HG02973 (cell line): ENCODE measurements at regions not wholly inside any gene's neighbourhood (a gene's known extent, or its start where the extent isn't known, plus 50 kb on each side); places are given as distances from the start of the nearest gene placed in this dataset.
A peak's percentile ranks its signal among the peaks of the same experiment; 100 is the strongest.

Experiments used
- ATAC-seq: cut with Tn5 transposase; IDR thresholded peaks from one replicate; pipeline ENCODE4 v1.9.1; 2021; ENCODE audit warnings: moderate library complexity; ENCODE audit not compliant: unreplicated experiment

DNA sequence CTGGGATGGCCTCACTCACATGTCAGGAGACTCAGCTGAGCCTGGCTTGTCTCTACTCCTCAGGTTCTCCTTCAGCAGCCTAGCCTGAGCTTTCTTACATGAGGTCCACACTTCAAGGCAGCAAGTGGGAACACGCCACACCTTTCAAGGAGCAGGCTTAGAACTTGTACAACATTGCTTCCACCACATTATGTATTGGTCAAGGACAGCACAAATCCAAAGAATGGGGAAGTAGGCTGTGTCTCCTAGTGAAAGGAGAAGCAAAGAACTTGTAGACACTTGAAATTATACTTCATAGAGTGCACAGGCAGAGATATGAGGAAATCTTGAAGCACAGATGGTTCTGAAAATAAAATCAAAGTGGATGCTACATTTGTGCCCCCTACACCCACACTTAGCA, 120.9 kb upstream of the NOCT start:
- no peak for ATAC-seq

DNA sequence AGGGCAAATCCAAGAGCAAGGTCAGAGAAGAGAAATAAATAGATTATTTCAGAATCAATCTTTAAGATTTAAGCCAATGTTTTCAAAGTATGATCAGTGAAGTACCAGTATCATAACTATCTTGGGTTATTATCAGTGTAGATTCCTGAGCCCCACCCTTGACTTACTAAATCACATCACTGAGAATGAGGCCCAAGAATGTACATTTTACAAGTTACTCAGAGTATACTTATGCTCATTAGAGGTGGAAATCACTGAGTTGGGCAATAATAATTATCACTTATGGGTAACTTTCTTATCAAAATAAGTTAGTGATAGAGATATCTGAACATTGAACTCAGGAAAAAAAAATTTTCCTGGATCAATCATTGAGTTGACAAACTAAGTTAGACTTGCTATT, 121.6 kb upstream of the NOCT start:
- no peak for ATAC-seq

DNA sequence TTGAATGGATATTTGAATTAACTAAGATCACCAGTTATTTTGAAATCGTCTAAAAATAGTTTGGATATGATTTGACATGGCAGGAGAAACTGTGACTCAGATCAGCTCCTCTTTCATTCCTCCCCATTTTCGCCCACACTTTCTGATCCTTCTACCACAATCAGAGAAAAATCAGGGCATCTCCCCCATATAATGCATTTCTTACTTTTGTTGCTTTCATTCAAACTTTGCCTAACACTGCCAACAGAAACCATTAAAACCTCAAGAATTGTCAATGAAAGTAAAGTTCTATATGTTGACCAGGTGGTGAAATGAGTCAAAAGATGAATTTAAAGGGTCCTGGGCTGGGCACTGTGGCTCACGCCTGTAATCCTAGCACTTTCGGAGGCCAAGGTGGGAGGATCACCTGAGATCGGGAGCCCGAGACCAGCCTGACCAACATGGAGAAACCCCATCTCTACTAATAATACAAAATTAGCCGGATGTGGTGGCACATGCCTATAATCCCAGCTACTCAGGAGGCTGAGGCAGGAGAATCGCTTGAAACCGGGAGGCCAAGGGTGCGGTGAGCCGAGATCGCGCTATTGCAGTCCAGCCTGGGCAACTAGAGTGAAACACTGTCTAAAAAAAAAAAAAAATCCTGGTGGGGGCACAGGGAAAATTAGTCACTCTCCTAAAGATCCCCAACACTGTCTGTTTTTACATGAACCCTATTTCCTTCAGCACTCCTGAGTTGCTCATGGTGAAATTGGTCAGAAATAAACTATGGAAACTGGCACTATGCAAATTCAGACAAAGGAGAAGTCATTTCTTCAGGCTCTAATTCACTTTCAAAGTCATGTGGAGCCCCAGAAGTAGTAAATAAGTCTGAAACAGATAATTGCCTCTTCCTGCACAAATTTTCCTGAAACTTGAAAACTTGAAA, 122.8 kb upstream of the NOCT start:
- no peak for ATAC-seq

DNA sequence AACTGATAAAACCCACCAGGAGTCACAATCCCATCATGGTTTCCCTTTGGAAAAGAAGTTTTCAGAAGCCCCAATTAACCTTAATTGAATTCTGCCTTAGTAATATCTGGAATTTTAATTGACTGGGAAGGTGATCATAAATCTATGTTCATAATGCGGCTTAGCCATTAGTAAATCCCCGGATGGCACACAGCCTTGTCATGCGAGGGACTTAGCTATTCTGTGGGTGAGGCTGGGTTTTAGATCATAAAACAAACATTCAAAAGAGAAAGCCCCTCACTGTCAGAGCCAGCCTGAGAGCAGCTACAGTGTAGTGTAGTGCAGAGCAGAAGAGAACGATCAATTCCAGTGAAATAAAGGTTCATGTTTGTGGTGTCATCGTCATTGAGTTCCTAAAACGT, 124.0 kb upstream of the NOCT start:
- ATAC-seq: no peak

DNA sequence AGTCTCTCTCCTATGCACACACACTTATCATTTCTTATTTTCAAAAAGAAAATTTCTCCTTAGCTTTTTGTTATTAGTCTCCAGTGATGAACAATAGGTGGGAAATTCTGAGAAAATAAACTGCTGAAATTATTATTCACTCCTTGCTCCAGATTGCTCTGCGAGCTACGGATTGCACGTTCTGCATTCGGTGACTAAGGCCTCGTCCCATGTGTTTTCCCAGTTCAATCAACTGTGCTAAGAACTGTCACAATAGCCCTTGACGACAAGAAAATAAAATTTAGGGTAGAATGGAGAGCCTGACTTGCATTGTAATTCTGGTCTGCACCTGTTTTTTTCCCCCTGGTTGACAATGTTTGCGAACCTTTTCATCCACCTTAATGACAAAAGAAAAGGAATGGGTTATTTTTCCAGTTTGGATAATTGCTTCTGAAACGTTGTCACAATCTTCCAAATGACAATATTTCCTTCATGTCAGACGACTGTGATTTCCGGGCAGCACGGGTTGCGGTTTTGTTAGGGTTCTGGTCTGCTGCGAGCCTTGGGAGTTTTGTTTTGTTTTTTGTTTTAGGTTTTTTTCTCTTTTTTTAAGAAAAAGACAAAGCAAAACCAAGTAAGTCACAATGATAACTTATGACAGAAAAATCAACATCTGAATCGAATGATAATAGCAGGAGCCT, 124.5 kb upstream of the NOCT start:
- ATAC-seq: no peak

DNA sequence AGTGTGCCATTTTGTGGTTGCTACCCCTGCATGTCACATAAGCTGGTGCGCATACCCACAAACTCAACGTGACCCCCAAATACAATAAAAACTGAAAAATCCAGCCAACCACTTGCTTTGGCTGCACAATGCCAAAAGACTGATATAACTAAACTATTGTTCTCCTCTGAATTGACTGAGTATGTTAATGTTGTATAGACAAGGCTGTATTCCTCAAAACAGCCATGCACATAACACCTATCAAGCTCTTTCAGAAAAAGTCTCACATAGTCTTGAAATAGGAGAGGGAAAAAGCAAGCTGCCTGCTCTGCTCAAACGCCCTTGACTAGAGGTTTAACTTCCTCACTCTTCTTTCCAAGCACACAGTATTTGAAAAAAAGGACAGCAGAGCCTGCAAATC, 126.4 kb upstream of the NOCT start:
- no peak for ATAC-seq

DNA sequence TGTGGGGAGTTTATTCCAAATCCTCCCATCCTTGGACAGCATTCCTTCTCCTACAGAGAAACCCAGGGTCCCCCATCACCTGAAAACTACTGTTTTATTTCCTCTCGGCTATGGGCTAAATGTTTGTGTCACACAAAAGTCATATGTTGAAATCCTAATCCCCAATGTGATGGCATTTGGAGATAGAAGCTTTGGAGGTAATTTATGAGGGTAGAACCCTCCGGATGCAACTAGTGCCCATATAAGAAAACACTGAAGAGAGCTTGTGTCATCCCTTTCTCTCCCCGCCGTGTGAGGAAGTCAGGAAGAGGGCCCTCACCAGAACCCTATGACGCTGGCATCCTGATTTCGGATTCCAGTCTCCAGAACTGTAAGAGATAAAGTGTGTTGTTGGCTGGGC, 127.8 kb upstream of the NOCT start:
- no peak for ATAC-seq

DNA sequence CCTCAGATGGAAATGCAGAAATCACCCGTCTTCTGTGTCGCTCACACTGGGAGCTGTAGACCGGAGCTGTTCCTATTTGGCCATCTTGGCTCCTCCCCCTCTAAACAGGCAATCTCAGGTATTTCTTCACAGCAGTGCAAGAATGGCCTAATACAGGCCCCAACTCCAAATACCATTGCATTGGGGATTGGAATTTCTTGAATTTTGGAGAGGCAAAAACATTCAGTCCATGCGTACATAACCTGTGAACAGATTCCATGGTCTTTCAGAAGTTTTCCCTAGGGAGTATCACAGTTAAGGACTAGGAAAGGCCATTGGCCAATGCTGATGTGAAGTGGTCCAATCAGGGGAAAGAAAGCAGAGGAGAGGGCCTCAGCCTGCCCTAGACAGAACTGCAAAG, 128.2 kb upstream of the NOCT start:
- no peak for ATAC-seq

DNA sequence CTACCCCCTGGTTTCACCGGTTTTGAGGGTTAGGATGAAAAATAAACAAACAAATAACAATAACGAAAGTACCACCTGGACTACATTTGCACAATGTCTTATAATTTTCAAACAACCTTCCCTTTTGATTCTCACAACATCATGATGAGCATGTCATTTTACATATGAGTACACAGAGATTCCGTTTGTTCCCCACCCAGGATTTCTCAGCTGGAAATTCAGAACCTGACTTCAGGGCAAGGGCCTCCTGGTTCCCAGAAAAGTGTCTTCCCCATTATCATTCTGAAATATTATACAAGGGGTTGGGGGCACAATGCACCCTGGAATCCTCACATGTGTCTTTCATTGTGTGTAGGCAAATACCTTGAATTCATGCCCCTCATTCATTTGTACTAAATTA, 135.8 kb upstream of the NOCT start:
- no peak for ATAC-seq

DNA sequence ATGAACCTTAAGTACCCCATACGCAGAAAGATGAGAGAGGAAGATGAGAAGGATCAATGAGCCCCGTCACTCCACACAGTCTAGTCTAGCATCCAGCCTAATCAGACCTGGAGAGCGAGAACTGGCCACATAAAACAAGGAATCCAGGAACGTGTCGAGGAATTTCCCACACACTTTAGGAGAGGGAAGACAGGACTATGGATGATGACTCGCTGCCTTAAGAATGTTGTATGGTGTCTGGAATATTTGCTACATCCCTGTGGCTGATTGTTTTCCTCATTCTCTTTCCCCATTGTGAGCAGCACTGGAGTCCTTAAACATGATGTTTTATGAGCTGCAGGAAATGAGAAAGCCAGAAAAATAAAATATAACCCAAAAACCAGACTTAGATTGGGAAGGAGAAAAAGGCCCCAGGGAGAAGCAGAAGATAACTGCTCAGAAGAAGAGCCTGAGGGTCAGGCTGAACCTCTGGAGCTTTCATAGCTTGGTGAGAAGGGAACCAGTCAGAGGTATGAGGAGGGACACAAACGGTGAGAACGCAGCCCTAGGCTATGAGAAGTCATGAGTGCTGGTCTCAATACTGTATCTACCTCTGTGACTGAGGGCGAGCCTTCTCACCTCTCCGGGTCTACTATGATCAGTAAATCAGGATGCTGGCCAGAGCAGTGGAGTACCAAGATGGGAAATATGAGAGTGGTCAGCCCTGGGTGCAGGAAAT, 139.5 kb upstream of the NOCT start:
- no peak for ATAC-seq

DNA sequence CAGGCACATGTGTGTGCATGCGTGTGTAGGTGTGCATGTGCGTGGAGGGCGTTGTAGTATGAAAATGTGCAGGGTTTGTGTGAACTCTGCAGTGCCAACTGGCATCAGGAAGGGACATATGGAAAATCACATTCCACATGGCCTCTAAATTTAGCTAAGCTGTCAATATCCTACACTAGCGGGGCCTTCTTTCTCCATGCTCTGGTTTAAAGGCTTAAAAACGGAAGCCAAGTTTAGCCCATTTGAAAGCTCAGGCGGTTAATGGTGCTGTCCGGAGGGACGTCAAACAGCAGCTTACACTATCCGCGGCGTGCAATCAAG, 144.1 kb upstream of the NOCT start:
- no peak for ATAC-seq

DNA sequence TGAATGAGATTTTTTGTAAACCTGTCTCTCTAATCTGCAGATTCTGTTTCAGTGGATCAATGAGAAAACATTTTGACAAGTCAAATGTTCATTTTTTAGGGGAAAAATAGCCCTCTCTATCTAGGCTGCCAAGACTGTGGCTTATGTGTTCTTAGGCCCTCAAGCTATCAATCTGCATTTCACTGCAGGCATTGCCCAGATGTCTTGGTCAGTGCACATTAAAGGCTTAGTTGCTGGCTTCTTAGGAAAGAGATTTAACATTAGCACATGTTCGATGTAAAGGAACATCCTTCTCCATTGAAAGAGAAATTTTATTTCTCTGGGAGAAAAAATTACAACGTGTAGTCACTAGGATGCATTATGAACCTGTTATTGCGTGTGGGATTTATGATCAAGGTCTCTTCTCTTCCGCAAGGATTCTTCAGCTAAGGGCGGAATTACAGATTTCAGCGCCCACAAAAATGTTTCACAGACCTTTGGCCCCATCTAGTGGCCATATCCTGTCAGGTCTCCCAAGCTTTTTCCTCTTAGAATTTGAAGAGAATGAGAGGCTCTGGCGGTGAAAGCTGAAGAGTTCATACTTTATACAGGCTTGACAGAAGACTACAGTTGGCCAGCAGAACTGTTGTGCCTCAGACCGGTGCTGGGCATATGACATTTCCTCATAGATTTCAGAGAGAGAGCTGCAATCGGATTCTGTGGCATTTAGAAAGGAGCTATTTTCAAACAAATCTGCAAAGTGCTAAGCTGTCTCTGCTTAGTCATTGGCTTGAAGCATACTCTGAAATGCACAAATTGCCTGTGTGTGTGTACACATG, 144.6 kb upstream of the NOCT start:
- ATAC-seq: peak; percentile 72

DNA sequence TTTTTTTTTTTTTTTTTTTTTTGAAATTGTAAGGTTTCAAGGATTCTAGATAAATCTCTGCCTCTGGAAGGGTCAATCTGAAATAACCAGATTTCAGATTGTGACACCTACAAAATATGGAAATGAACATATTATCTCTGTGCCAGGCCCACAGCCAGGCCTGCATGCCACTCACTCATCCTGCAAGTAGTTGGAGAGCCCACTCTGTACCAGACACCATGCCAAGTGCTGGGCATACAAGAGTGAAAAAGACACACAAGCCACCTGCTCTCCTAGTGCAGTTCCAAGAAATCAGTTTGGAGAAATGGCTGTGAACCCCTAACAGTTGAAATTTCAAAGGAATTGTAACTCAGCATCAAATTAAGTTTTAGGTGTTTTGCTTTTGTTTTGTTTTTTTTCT, 145.9 kb upstream of the NOCT start:
- ATAC-seq: no peak

DNA sequence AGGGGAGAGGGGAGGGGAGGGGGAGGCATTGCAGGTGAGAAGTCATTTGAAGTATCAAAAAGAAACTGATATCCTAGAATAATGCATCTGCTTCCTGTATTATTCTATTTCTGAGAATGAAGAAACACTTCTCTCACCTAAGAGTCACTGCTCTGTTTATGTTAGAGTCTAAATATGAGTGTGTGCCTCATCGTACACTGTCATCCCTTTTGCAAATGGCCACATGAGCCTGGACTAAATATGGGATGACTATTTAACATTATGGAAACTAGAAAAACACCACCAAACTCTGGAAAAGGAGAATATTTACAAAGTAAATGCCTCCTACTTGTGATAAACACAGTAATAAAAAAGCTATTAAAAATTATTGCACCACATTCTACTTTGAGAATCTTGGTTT, 146.4 kb upstream of the NOCT start:
- ATAC-seq: no peak

DNA sequence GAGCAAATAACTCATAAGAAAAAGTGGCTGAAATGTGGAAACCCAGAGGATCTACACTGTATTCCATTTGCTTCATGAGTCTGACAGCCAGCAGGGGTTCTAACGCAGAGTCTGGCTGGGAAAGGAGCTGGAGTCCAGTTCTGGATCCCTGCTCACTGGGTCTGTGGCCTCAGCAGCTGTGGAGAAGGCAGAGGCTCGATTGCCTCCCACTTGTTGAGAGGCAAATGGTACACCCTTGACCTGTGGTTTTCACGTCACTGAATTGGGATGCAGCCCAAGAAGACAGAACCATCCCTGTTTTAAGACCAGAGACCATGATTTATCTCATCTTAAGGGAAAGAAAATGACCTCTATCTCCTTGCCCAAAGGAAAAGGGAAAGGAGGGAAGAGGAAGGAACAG, 147.0 kb upstream of the NOCT start:
- ATAC-seq: no peak

DNA sequence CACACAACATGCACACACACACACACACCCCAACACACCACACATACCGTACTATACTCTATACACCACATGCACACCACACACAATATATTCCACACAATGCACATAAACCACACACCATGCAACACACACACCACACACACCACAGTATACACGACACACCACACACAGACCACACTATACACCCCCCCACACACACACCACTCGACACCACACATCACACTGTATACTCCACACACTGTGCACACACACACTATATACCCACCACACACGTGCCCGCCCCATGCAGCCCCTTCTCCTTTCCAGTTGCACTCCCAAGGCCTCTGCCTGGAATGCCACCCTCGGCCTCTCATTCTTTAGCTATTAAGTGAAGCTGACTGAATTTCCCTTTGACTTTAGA, 148.2 kb upstream of the NOCT start:
- no peak for ATAC-seq

DNA sequence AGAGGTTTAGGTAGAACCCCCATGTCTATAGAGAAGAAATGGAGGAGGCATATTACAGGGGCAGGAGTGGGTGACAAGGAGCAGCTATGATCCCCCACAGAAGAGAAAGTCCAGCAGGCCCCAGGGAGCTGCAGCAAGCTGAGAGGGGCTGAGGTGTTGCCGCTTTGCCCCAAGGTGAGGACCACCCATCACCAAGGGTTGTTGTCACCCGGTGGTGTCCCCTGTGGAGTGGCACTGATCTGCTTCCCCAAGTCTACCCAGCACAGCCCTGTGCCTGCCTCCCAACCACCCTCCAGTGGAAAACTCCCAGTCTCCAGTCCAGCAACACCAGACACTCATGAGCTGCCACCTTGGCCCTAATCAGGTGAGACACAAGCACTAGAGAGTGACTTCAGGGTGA, 149.3 kb upstream of the NOCT start:
- no peak for ATAC-seq

DNA sequence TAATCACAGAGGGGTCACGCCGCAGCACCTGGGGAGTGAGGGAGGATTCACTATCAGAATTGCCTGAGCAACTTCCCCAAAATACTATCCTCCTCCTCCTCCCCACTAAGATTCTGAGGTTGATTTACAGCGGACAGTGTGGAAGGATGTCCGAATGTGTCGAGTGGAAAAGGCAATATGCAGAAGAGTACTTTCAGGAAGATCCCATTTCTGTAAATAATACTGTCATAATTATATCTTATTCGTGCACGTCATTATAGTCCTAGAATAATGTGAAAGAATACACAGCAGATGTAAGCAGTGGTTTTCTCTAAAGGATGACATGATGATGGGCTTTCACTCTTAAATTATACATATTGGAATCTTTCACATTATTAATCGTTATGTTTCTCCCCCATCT, 149.8 kb upstream of the NOCT start:
- no peak for ATAC-seq

DNA sequence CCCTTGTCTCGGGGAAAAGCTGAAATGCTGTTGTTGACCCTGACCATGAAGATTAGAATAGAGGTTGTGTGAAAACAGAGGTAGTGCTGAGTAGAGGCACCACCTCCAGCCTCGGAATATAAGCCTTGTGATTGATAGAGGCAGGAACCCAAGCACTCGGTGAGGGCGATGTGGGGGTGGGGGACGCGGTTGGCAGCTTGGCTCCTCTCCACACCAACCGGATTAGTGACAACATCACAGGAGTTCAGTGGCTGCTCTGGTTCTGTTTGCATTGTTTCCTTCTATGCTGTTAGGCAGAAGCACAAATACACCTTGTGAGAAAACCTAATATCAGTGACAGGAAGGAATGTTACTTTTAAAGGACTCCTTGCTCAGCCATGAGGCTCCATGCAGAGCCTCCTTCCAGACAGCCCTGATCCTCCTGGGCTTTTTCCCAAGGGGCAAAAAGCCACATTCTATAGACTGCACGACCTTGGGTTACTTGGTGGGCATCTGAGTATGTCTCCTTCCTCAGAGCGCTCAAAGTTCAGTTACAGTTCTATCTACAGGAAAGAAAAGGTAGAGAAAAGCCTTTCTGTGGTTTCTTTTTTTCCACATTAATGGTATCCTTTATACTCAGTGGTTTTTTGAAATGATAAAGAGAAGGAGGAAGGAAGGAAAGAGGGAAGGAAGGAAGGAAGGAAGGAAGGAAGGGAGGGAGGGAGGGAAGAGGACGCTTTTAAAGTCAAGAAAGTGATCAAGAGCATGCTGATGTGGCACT, 150.4 kb upstream of the NOCT start:
- ATAC-seq: no peak

DNA sequence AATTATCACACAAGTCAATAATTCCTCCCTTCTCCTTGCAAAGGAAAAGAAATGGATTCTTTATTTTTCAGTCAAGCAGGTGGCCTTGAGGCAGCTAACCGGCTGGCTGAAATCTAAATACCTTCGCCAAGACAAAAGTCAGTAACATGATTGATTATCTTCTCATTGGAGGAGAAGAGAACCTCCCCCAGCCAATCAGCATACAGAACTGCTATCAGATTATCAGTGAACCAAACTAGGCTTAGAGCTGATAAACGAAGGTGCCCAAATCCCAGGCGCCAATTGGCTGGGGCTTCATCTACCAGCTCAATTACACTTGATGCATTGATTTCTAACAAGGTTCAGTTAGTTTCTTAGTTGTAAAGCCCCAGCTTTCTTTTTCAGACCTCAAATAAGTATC, 152.4 kb upstream of the NOCT start:
- ATAC-seq: no peak

DNA sequence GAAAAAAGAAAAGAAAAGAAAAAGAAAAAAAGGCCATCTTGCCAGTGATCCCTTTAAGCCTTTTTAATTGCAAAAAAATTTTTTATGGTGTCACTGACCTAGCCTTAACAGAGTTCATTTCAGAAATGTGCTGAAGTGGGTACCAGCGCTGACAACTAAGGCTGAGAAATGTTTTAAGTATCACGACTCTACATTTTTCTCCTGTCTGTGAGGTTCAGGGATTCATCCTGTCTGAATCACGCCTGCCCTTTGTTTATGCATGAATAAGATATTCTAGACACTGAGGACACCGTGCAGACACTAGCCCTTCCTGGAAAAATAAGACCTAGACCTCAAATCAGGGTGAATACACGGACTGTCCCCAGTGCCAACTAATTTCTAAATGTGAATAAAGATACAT, 154.4 kb upstream of the NOCT start:
- no peak for ATAC-seq
